ENCODE measurements at regions not wholly inside any gene's neighbourhood (a gene's known extent, or its start where the extent isn't known, plus 50 kb on each side); places are given as distances from the start of the nearest gene placed in this dataset.

DNA sequence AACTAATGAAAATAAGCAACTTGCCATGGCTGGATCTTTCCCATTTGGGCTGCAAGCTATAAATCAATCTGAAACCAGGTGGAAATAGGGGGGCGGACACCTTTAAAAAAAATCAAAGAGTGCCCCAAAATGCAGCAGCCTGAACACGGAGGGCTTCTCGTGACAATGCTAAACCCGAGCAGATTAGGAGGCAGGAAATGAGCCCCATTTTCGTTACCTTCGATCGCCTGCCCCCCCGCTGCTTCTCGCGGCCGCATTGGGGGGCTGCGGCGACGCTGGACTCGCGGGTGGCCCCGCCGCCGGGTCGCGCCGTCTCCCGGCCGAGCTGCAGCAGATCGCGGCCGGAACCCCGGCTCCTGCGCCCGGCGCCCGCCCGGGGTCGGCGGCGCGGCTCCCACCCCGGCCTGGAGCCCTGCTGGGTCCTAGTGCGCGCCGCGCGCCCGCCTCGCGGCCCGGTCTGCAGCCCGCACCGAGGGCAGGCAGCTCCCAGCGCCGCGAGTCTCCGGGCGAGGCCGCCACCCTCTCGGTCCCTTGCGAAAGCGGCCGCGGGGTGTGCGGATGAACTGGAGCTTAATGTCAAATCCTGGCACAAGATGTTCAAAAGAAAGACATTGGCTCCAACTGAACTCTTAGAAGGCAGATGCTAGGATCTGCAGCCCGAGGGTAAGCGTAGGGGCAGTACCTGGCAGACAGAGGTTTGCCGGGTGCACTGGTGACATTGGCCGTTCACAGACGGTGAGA is 201.9 kb upstream of the FOXN3 start:
- peak overlapping the region; percentile 1 for H3K27ac ChIP-seq (ENCODE audit: poor library complexity, severe bottlenecking)
- H3K9me3 ChIP-seq (ENCODE audit: severe bottlenecking) = no peaks in the 10 kb centered on the region
- no peak for DNase-seq (ENCODE audit: low spot score)
- H3K27me3 ChIP-seq (ENCODE audit: insufficient read depth, poor library complexity, severe bottlenecking) = no peaks in the 10 kb centered on the region
- H3K4me1 ChIP-seq (ENCODE audit: insufficient read depth, poor library complexity, severe bottlenecking) = peaks cover 5% of the 10 kb centered on the region
- ATAC-seq (ENCODE audit: low read depth) = peak; percentile 93
- TF ChIP-seq, protein P1, sequence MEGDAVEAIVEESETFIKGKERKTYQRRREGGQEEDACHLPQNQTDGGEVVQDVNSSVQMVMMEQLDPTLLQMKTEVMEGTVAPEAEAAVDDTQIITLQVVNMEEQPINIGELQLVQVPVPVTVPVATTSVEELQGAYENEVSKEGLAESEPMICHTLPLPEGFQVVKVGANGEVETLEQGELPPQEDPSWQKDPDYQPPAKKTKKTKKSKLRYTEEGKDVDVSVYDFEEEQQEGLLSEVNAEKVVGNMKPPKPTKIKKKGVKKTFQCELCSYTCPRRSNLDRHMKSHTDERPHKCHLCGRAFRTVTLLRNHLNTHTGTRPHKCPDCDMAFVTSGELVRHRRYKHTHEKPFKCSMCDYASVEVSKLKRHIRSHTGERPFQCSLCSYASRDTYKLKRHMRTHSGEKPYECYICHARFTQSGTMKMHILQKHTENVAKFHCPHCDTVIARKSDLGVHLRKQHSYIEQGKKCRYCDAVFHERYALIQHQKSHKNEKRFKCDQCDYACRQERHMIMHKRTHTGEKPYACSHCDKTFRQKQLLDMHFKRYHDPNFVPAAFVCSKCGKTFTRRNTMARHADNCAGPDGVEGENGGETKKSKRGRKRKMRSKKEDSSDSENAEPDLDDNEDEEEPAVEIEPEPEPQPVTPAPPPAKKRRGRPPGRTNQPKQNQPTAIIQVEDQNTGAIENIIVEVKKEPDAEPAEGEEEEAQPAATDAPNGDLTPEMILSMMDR (IDR thresholded peaks at IDR 0.05; ENCODE audit: poor library complexity, severe bottlenecking) = peak; percentile 15
- H3K4me3 ChIP-seq (ENCODE audit: severe bottlenecking) = peak overlapping the region; percentile 98
- no peaks in the 10 kb centered on the region for H3K36me3 ChIP-seq (ENCODE audit: low read depth)

DNA sequence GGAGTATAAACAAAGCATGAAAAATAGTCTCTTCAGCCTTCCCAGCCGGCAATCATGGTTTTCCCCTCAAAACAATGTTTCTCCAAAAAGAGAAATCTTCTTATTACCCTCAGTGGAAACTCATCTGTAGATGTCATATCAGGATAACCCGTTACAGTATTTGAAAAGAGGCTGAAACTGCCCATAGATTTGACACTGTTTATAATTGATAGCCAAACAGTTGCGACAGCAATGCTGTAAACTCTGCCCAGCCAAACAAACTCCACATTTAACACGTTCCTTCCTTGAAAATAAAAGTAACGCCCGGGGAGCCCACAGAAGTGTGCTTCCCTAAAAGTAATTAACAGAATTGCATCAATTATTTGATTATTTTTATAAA is 201.3 kb upstream of the FOXN3 start:
- no peak for DNase-seq (ENCODE audit: low spot score)
- peak overlapping the region; percentile 1 for H3K27ac ChIP-seq (ENCODE audit: poor library complexity, severe bottlenecking)

DNA sequence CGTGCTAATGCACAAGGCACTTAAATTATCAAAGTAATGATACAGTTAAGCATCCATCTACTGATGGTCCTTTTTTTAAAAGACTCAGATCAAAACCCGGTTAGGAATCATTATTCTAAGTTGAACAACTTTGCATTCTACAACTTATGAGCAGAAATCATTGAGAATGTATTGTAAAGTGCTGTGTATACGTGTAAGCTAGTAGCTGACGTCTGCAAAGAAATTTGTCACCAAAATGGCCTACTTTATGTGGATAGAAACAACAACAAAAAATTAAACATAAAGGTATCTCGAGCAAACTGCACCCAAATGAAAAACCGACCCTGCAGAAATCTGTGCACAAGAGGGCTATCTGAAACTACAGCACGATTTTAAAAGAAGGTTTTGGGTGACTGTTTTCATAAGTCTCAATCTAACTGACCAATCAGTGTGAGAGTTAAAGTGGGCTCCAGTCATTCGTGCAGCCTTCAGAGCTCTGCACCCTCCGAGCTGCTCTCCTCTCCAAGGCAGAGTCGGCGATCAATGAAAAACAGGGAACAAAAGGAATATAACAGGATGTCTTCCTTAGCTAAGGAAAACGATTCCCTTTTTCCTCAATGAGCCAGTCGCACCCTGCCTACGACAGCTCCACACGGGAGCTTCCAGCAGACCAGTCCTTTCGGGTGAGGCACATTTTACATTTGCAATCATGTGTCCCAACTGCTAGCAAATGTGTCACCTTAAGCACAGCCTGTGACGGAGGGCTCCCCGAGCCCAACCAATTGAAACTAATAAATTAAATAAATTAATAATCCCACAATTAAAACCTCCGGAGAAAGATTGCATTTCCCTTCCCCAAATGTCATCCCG is 200.7 kb upstream of the FOXN3 start:
- Histone ChIP-seq H3K4me3 (ENCODE audit: severe bottlenecking) (peak overlapping the region; percentile 98), H3K4me1 (ENCODE audit: insufficient read depth, poor library complexity, severe bottlenecking) (peaks cover 5% of the 10 kb centered on the region), H3K36me3 (ENCODE audit: low read depth) (no peaks in the 10 kb centered on the region), H3K27ac (ENCODE audit: poor library complexity, severe bottlenecking) (no peak overlapping the region), H3K9me3 (ENCODE audit: severe bottlenecking) (no peaks in the 10 kb centered on the region), H3K27me3 (ENCODE audit: insufficient read depth, poor library complexity, severe bottlenecking) (no peaks in the 10 kb centered on the region)
- DNase-seq (ENCODE audit: low spot score) (no peak), ATAC-seq (ENCODE audit: low read depth) (peak; percentile 24; the same call in 1 of the 3 replicates)
- TF ChIP-seq, protein P1 (IDR thresholded peaks at IDR 0.05; ENCODE audit: poor library complexity, severe bottlenecking) = no peak

More for the DNA sequence above, 201.3 kb upstream of the FOXN3 start:
- Histone ChIP-seq H3K4me3 (ENCODE audit: severe bottlenecking) (peak overlapping the region; percentile 98), H3K9me3 (ENCODE audit: severe bottlenecking) (no peaks in the 10 kb centered on the region), H3K36me3 (ENCODE audit: low read depth) (no peaks in the 10 kb centered on the region), H3K27me3 (ENCODE audit: insufficient read depth, poor library complexity, severe bottlenecking) (no peaks in the 10 kb centered on the region), H3K4me1 (ENCODE audit: insufficient read depth, poor library complexity, severe bottlenecking) (peaks cover 5% of the 10 kb centered on the region)
- ATAC-seq (ENCODE audit: low read depth) = peak; percentile 6; the same call in 1 of the 3 replicates
- TF ChIP-seq, protein P1 (IDR thresholded peaks at IDR 0.05; ENCODE audit: poor library complexity, severe bottlenecking) = no peak

DNA sequence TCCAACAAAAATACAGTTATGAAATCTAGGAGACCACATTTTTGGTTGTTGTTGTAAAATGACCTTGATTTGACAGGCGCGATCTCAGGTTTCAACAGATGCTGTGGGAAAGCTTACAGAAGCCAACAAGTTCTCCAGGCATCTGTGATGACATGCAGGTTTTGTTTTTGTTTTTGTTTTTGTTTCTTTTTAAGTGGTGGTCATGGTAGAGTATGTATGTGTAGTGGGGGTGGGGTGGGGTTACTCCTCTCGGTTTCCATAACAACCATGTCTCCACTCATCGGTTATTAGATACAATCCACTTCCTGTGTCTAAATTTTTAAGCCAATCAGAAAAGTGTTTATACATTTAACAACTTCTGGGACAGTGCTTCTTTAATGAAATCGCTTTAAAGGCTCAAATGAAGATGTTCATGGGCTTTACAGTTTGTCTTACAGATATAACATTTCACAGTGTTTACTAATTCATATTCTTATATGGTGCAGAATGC is 199.9 kb upstream of the FOXN3 start:
- DNase-seq (ENCODE audit: low spot score) (no peak), ATAC-seq (ENCODE audit: low read depth) (no peak)
- Histone ChIP-seq H3K36me3 (ENCODE audit: low read depth) (no peaks in the 10 kb centered on the region), H3K27ac (ENCODE audit: poor library complexity, severe bottlenecking) (no peak overlapping the region), H3K4me1 (ENCODE audit: insufficient read depth, poor library complexity, severe bottlenecking) (peaks cover 5% of the 10 kb centered on the region), H3K4me3 (ENCODE audit: severe bottlenecking) (no peak overlapping the region), H3K27me3 (ENCODE audit: insufficient read depth, poor library complexity, severe bottlenecking) (no peaks in the 10 kb centered on the region), H3K9me3 (ENCODE audit: severe bottlenecking) (no peaks in the 10 kb centered on the region)
- TF ChIP-seq, protein P1 (IDR thresholded peaks at IDR 0.05; ENCODE audit: poor library complexity, severe bottlenecking) = no peak

Data from RWPE2 (cell line).